Muscle of leg (tissue), 3 donors: ENCODE measurements at regions not wholly inside any gene's neighbourhood (a gene's known extent, or its start where the extent isn't known, plus 50 kb on each side); places are given as distances from the start of the nearest gene placed in this dataset.
"Not testable (repeated sequence)": the region's sequence is repeated elsewhere in the genome, so short reads cannot be mapped to it uniquely, and the experiment has no call there.

Source experiments
- DNase-seq: peaks from one replicate; pipeline ENCODE4 v3.0.0; 2013
- H3K27ac ChIP-seq: one replicate; pipeline ENCODE4 v1.5.1; 2013; ENCODE audit warnings: mild to moderate bottlenecking, low read length, control low read depth
- H3K27me3 ChIP-seq: one replicate; pipeline ENCODE4 v1.6.1; 2013; ENCODE audit warnings: low read length; ENCODE audit not compliant: control insufficient read depth, insufficient read depth
- H3K36me3 ChIP-seq: one replicate; pipeline ENCODE4 v1.6.1; 2013; ENCODE audit warnings: low read length; ENCODE audit not compliant: control insufficient read depth, insufficient read depth
- H3K4me1 ChIP-seq: one replicate; pipeline ENCODE4 v1.6.1; 2013; ENCODE audit warnings: low read length; ENCODE audit not compliant: control insufficient read depth, insufficient read depth
- H3K4me3 ChIP-seq: one replicate; pipeline ENCODE4 v1.5.1; 2013; ENCODE audit warnings: low read length, control low read depth
- H3K9me3 ChIP-seq: replicated peaks from 2 replicates; pipeline ENCODE4 v1.6.1; 2013; ENCODE audit warnings: low read depth, low read length; ENCODE audit not compliant: control insufficient read depth
- WGBS: methylation state at CpG from one replicate; pipeline ENCODE4 v1.1.5; 2013; ENCODE audit warnings: missing lambda C conversion rate; ENCODE audit not compliant: insufficient coverage; 5-methylcytosine and 5-hydroxymethylcytosine counted together

DNA sequence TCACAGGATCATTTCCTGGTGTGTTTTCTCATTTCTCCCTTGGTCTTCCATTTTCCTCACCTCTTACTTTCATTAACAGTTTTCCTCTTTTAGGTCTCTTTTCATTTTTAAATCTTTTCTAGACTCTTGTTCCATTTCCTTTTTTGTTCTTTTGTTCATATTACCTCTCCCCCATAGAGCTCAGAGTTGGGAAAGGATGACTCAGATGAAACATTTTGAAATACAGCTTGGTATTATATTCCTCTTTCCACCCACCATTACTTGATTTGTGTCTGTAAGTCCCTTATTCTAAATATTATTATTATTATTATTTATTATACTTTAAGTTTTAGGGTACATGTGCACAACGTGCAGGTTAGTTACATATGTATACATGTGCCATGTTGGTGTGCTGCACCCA is 153.1 kb downstream of the VGLL3 start:
- Histone ChIP-seq H3K9me3 (no peaks in the 10 kb centered on the region), H3K27me3 (no peaks in the 10 kb centered on the region), H3K4me3 (no peak overlapping the region), H3K4me1 (no peaks in the 10 kb centered on the region), H3K36me3 (no peaks in the 10 kb centered on the region), H3K27ac (no peak overlapping the region)
- no peak for DNase-seq
- no CpG with 5 or more reads among the region's 1 CpG for WGBS

DNA sequence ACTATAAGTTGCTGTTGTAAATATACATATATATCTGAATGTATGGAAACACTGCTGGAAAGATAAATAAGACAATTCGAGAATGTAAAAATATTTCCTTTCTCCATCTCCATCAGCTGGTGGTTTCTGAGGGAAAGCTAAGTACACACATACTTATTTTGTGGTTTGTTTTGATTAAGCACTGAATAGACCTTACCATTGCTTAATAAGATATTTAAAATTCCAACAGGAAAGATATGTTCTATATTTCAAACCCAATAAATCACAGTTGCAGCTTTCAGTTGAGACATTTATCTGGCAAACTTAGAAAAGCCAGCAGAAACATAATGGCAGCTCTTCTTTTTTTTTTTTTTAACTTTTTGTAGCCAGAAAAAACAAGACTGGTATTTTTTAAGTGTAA is 160.4 kb downstream of the VGLL3 start:
- no peaks in the 10 kb centered on the region for H3K9me3 ChIP-seq
- no peaks in the 10 kb centered on the region for H3K36me3 ChIP-seq
- no peaks in the 10 kb centered on the region for H3K4me1 ChIP-seq
- no peaks in the 10 kb centered on the region for H3K27me3 ChIP-seq
- WGBS: no CpG with 5 or more reads among the region's 1 CpG
- no peak overlapping the region for H3K4me3 ChIP-seq
- no peak for DNase-seq
- no peak overlapping the region for H3K27ac ChIP-seq

DNA sequence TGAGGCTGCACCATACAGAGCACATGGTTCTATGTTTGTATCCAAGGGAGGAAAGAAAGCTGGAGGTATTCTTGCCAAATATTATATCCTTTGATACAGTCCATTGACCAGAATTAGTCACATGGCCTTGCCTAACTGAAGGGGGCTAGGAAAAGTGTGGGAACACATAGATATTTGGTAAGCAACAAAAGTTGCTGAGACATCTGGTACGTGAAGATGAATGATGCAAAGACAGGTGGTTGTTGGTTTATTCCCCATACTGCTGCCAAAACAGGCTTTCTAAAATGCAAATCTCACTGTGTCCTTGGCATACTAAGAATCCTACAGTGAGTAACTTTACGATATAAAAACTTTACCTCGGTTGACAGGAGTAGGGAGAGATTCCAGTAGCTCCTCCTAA is 162.2 kb downstream of the VGLL3 start:
- DNase-seq: peak; percentile 34
- H3K27me3 ChIP-seq: no peaks in the 10 kb centered on the region
- H3K4me3 ChIP-seq: no peak overlapping the region
- WGBS: no CpG with 5 or more reads among the region's 3 CpGs
- H3K4me1 ChIP-seq: no peaks in the 10 kb centered on the region
- H3K36me3 ChIP-seq: no peaks in the 10 kb centered on the region
- H3K27ac ChIP-seq: no peak overlapping the region
- no peaks in the 10 kb centered on the region for H3K9me3 ChIP-seq

DNA sequence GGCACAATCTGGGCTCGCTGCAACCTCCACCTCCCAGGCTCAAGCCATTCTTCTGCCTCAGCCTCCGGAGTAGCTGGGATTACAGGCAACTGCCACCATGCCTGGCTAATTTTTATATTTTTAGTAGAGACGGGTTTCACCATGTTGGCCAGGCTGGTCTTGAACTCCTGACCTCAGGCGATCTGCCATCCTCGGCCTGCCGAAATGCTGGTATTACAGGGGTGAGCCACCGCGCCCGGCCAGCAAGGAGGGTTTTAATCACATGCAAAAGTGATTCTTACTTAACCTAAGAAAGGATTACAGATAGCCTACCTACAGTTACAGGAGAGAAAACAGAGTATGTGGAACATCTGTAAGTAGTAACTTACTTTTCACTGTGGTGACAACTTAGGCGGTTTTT is 163.4 kb downstream of the VGLL3 start:
- not testable (repeated sequence) for H3K4me3 ChIP-seq, H3K36me3 ChIP-seq, H3K9me3 ChIP-seq, H3K27ac ChIP-seq, H3K27me3 ChIP-seq, H3K4me1 ChIP-seq, DNase-seq
- 100% methylated on average over 1 of the region's 10 CpGs for WGBS

DNA sequence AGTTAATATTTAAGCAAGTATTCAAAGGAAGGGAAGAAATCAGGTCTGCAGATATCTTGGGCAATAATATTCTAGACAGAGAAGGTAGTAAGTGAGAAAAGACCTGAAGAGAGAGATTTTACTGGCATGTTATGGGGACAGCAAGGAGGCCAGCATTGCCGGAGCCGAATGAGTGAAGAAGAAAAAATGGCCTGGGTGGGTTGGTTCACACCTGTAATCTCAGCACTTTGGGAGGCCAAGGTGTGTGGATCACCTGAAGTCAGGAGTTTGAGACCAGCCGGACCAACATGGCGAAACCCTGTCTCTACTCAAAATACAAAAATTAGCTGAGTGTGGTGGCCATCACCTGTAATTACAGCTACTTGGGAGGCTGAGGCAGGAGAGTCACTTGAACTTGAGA is 164.7 kb downstream of the VGLL3 start:
- 100% methylated on average over 2 of the region's 4 CpGs for WGBS
- Histone ChIP-seq H3K27me3 (no peaks in the 10 kb centered on the region), H3K9me3 (no peaks in the 10 kb centered on the region), H3K4me3 (no peak overlapping the region), H3K36me3 (no peaks in the 10 kb centered on the region), H3K4me1 (no peaks in the 10 kb centered on the region), H3K27ac (no peak overlapping the region)
- no peak for DNase-seq

DNA sequence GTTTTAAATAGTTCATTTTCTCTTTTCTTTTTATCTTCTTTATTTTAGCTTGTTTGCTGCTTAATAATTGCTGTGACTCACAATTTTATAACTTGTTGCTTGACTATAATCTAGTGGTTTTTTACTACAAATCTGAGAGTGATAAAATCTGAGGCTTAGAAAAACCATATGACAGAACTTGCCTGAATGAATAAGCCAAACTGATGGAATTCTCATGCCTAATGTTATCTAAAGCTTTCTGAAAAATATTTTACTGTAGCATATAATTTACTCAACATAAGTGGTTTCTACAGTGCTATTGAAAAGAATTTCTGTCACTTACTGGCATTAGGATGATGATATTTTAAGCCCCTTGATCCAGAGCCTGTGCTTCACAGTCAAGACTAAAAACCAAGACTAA is 175.1 kb downstream of the VGLL3 start:
- Histone ChIP-seq H3K4me1 (no peaks in the 10 kb centered on the region), H3K36me3 (no peaks in the 10 kb centered on the region), H3K9me3 (no peaks in the 10 kb centered on the region), H3K4me3 (no peak overlapping the region), H3K27me3 (no peaks in the 10 kb centered on the region), H3K27ac (no peak overlapping the region)
- DNase-seq: no peak

DNA sequence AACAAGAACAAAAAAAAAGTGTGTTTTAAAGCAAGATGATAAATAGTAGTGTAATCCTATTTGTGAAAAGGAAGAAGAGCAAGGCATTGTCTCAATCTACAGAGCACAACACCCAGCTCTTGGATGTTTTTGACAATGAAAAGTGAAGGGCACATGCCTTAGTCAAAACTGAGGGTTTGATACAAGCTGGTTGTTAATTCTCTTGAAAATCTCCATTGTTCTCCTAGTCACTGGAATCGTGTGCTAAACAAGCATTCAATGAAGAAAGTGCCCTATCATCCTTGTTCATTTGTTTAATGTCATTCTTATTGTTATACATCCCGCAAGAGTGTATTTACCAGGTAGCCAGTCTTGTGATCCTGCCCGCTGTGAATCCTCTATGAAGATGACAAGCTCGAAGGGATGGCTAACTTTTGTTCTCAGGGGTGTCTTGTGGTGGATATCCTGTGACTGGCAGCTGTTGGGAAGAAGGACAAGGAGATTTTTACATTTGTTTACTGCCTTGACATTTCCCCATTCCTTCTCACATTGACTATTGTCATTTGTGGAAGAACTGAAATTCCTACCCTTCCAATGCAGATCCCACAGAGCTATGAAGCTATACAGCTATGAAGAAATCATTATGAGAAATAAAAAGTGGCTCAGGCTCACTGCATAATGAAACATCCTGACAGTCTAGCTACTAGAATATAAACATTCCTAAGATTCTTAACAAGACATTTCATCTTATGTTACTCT is 175.9 kb downstream of the VGLL3 start:
- 100% methylated on average over 2 of the region's 4 CpGs for WGBS

DNA sequence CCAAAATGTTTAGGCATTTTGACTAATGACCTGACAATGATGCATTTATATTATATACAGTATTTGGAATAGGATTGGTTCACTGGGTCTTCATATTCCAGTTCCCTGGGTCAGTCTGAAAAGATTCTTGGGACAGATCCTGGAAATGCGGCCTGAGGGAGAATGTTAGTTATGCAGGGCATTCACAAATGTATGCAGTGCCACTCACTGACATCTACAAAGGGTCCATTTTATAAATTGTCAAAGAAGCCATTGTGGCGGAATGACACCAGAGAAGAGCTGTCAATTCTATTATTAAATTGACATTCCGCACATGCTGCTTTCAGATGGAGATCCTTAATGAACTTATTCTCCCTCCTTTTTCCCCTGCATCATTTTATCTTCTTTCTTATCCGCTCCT is 176.6 kb downstream of the VGLL3 start:
- 100% methylated on average over 1 of the region's 4 CpGs for WGBS
- Histone ChIP-seq H3K36me3 (no peaks in the 10 kb centered on the region), H3K4me3 (no peak overlapping the region), H3K27ac (no peak overlapping the region), H3K9me3 (no peaks in the 10 kb centered on the region), H3K27me3 (no peaks in the 10 kb centered on the region), H3K4me1 (no peaks in the 10 kb centered on the region)
- DNase-seq: peak; percentile 32

More for the DNA sequence above, 175.9 kb downstream of the VGLL3 start:
- no peaks in the 10 kb centered on the region for H3K36me3 ChIP-seq
- no peaks in the 10 kb centered on the region for H3K27me3 ChIP-seq
- H3K4me1 ChIP-seq: no peaks in the 10 kb centered on the region
- no peak overlapping the region for H3K4me3 ChIP-seq
- H3K9me3 ChIP-seq: no peaks in the 10 kb centered on the region
- H3K27ac ChIP-seq: no peak overlapping the region
- no peak for DNase-seq

DNA sequence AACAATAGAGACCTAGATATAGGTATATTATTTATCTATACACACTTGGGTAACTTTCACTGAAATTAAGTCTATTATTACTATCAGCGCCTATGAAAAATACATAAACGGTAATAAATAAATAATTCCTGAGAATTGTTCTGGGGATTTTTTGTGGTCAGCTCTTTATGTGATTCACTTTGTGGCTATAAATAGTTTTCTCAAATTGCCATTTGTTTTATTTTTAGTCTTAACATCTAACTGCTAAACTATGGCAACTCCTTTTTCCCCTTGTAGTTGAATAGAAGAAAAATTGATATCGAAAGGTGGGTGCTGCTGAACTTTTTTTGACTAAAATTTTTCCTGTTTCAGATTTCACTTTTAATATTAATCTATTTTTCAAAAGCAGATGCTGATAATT is 189.0 kb downstream of the VGLL3 start:
- Histone ChIP-seq H3K4me1 (no peaks in the 10 kb centered on the region), H3K4me3 (no peak overlapping the region), H3K27me3 (no peaks in the 10 kb centered on the region), H3K36me3 (no peaks in the 10 kb centered on the region), H3K27ac (no peak overlapping the region), H3K9me3 (no peaks in the 10 kb centered on the region)
- no CpG with 5 or more reads among the region's 3 CpGs for WGBS
- no peak for DNase-seq

DNA sequence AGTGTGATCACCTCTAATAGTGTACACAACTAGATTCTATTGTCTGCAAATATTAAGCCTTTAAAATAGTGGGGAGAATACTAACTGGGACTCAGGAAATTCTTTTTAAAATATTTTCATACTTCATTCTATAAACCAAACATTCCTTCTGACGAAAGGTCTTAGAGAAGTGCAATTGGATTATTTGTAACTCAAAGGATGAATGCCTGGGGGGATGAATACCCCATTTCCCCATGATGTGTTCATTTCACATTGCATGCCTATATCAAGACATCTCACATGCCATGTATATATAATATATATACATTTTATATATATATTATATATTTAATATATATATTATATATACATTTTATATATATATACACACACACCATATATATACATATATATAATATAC is 189.9 kb downstream of the VGLL3 start:
- Histone ChIP-seq H3K36me3 (no peaks in the 10 kb centered on the region), H3K4me3 (no peak overlapping the region), H3K27ac (no peak overlapping the region), H3K4me1 (no peaks in the 10 kb centered on the region), H3K27me3 (no peaks in the 10 kb centered on the region), H3K9me3 (no peaks in the 10 kb centered on the region)
- WGBS: no CpG with 5 or more reads among the region's 1 CpG
- no peak for DNase-seq

DNA sequence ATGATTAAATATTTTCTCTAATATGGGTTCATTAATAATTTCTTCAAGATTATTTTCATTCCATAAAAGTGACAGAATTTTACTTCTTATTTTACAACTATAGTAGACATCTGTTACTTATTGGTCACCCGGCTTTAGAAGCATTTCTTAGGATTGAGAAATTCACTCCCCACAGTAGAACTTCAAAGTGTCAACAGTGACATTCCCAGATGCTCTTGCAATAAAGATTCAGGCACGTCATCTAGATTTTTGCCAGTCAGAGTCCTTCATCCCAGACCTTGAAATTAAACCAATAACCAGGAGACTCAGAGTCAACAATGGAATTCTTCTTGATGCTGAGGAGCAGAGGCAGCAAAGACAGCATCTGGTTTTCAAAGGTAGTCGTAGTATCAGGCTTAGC is 190.8 kb downstream of the VGLL3 start:
- 52% methylated on average over 3 of the region's 3 CpGs for WGBS
- Histone ChIP-seq H3K4me1 (no peaks in the 10 kb centered on the region), H3K27me3 (no peaks in the 10 kb centered on the region), H3K9me3 (no peaks in the 10 kb centered on the region), H3K27ac (no peak overlapping the region), H3K36me3 (no peaks in the 10 kb centered on the region), H3K4me3 (no peak overlapping the region)
- no peak for DNase-seq
